PC-9 (cell line): ENCODE measurements at regions not wholly inside any gene's neighbourhood (a gene's known extent, or its start where the extent isn't known, plus 50 kb on each side); places are given as distances from the start of the nearest gene placed in this dataset.

Experiments used
- BruUV-seq: library from RNA; stranded (reverse); fragments of 400-500 nt; replicated peaks from 2 replicates; lab custom pipeline; 2021; lab: Mats Ljungman, UMichigan
- CTCF ChIA-PET: fragments of 300-600 bp; sonication (Branson Sonifier 250); formaldehyde crosslinking; loops from one replicate; lab custom pipeline; 2022; ENCODE audit warnings: antibody characterized with exemption; lab: Charles Lee
- POLR2A ChIA-PET: fragments of 300-600 bp; sonication (Branson Sonifier 250); formaldehyde crosslinking; loops from one replicate; lab custom pipeline; 2022; ENCODE audit warnings: antibody characterized with exemption; ENCODE audit not compliant: unreplicated experiment; lab: Charles Lee
- DNase-seq, 2 experiments: peaks; one replicate each; pipeline versions ENCODE4 v3.0.0 to v3.0.0-alpha.2; 2015 to 2022; ENCODE audit warnings: mixed read lengths in 1 of 2
- H2AFZ ChIP-seq: fragments of 200-600 bp; sonication (generic); 2 replicates; pipeline ENCODE4 v1.8.1; 2017; ENCODE audit warnings: antibody characterized with exemption
- H3F3A ChIP-seq: fragments of 200-600 bp; sonication (generic); 2 replicates; pipeline ENCODE4 v1.8.1; 2017; ENCODE audit warnings: antibody characterized with exemption, mild to moderate bottlenecking, low read depth; ENCODE audit not compliant: insufficient read depth
- H3K27ac ChIP-seq: fragments of 200-600 bp; sonication (generic); 2 replicates; pipeline ENCODE4 v1.6.1; 2016; ENCODE audit warnings: mixed run types
- H3K27me3 ChIP-seq: fragments of 200-600 bp; sonication (generic); 2 replicates; pipeline ENCODE4 v1.6.1; 2016; ENCODE audit warnings: low read depth, mixed run types; ENCODE audit not compliant: insufficient read depth
- H3K36me3 ChIP-seq: fragments of 200-600 bp; sonication (generic); 2 replicates; pipeline ENCODE4 v1.6.1; 2016; ENCODE audit warnings: low read depth, mixed run types
- H3K4me1 ChIP-seq: fragments of 200-600 bp; sonication (generic); replicated peaks from 2 replicates; pipeline ENCODE4 v1.6.1; 2016; ENCODE audit warnings: mixed run types; ENCODE audit not compliant: insufficient read depth
- H3K4me2 ChIP-seq: fragments of 200-600 bp; sonication (generic); 2 replicates; pipeline ENCODE4 v1.6.1; 2017; ENCODE audit warnings: mixed run types
- H3K4me3 ChIP-seq: fragments of 200-600 bp; sonication (generic); 2 replicates; pipeline ENCODE4 v1.6.1; 2016; ENCODE audit warnings: mixed run types
- H3K79me2 ChIP-seq: fragments of 200-600 bp; sonication (generic); 2 replicates; pipeline ENCODE4 v1.6.1; 2017; ENCODE audit warnings: low read depth, mixed run types
- H3K9me2 ChIP-seq: fragments of 200-600 bp; sonication (generic); 2 replicates; pipeline ENCODE4 v1.8.1; 2017; ENCODE audit warnings: mild to moderate bottlenecking; ENCODE audit not compliant: insufficient read depth
- H3K9me3 ChIP-seq: fragments of 200-600 bp; sonication (generic); 2 replicates; pipeline ENCODE4 v1.8.1; 2016; ENCODE audit warnings: low read depth; ENCODE audit not compliant: insufficient read depth
- H4K20me1 ChIP-seq: fragments of 200-600 bp; sonication (generic); 2 replicates; pipeline ENCODE4 v1.8.1; 2017; ENCODE audit not compliant: insufficient read depth
- CTCF ChIP-seq: fragments of 200-600 bp; sonication (generic); conservative IDR thresholded peaks from 2 replicates; pipeline ENCODE4 v1.6.1; 2017; ENCODE audit warnings: mixed run types, antibody characterized with exemption, mild to moderate bottlenecking, moderate library complexity
- EZH2 ChIP-seq: fragments of 200-600 bp; sonication (generic); IDR thresholded peaks from 2 replicates; pipeline ENCODE4 v1.8.0; 2017; ENCODE audit warnings: antibody characterized with exemption, low read depth
- intact Hi-C: fragments of 100-400 bp; cut with micrococcal nuclease; formaldehyde crosslinking; loops from one replicate; pipeline ENCODE4 v1.10.0; 2022; ENCODE audit not compliant: unreplicated experiment

GRCh38 chr20:20834008-20834407 lies 121.6 kb upstream of the RALGAPA2 start:
- Histone ChIP-seq H3K9me3 (no peaks in the 10 kb centered on the region), H3K36me3 (no peaks in the 10 kb centered on the region), H3K27ac (no peak overlapping the region), H3K4me2 (no peak overlapping the region), H3K9me2 (no peaks in the 10 kb centered on the region), H3F3A (no peaks in the 10 kb centered on the region), H3K27me3 (peaks cover 47% of the 10 kb centered on the region), H2AFZ (no peak overlapping the region), H3K4me3 (no peak overlapping the region), H4K20me1 (no peaks in the 10 kb centered on the region), H3K4me1 (no peaks in the 10 kb centered on the region), H3K79me2 (no peaks in the 10 kb centered on the region)
- ChIA-PET CTCF (no interaction called here), POLR2A (interaction anchor here (0.6 to 0.8 kb wide), 2 partner anchors 53 to 1416 kb away, joined by 3 to 5 read pairs; no protein-coding TSS in a partner anchor)
- intact Hi-C loops = loop anchor here (10.0 kb wide), 1 partner anchor 671 kb away; no protein-coding TSS in a partner anchor
- no peak for DNase-seq
- BruUV-seq = no TSS peak
- TF ChIP-seq EZH2 = no peak
- no peak for TF ChIP-seq CTCF

- Histone ChIP-seq H3K36me3 (no peaks in the 10 kb centered on the region), H3K4me1 (no peaks in the 10 kb centered on the region), H2AFZ (no peak overlapping the region), H3K27me3 (peaks cover 47% of the 10 kb centered on the region), H3K4me2 (no peak overlapping the region), H4K20me1 (no peaks in the 10 kb centered on the region), H3K9me2 (no peaks in the 10 kb centered on the region), H3K27ac (no peak overlapping the region), H3F3A (no peaks in the 10 kb centered on the region), H3K9me3 (no peaks in the 10 kb centered on the region), H3K79me2 (no peaks in the 10 kb centered on the region), H3K4me3 (no peak overlapping the region)
- intact Hi-C loops = loop anchor here (10.0 kb wide), 1 partner anchor 672 kb away; no protein-coding TSS in a partner anchor
- POLR2A ChIA-PET = no interaction called here
- DNase-seq = no peak
- TF ChIP-seq CTCF (no peak), EZH2 (no peak)
- BruUV-seq = no TSS peak
- CTCF ChIA-PET = no interaction called here
These were observed 120.3 kb upstream of the RALGAPA2 start for GRCh38 chr20:20832715-20833114.

GRCh38 chr20:20831794-20832193 lies 119.3 kb upstream of the RALGAPA2 start:
- no peaks in the 10 kb centered on the region for H3K79me2 ChIP-seq
- H3K4me3 ChIP-seq = no peak overlapping the region
- no peaks in the 10 kb centered on the region for H3K9me3 ChIP-seq
- ChIA-PET CTCF (no interaction called here), POLR2A (no interaction called here)
- no peak overlapping the region for H3K27ac ChIP-seq
- TF ChIP-seq EZH2 = no peak
- TF ChIP-seq CTCF = no peak
- H3K4me1 ChIP-seq = no peaks in the 10 kb centered on the region
- no peaks in the 10 kb centered on the region for H3K36me3 ChIP-seq
- H4K20me1 ChIP-seq = no peaks in the 10 kb centered on the region
- no TSS peak for BruUV-seq
- no peaks in the 10 kb centered on the region for H3K9me2 ChIP-seq
- no peak overlapping the region for H3K4me2 ChIP-seq
- no peaks in the 10 kb centered on the region for H3F3A ChIP-seq
- H3K27me3 ChIP-seq = peaks cover 48% of the 10 kb centered on the region
- DNase-seq = no peak
- intact Hi-C loops = loop anchor here (10.0 kb wide), 1 partner anchor 673 kb away; no protein-coding TSS in a partner anchor
- H2AFZ ChIP-seq = no peak overlapping the region
